Prostate gland (tissue), 2 donors: ENCODE measurements at regions not wholly inside any gene's neighbourhood (a gene's known extent, or its start where the extent isn't known, plus 50 kb on each side); places are given as distances from the start of the nearest gene placed in this dataset.

ENCODE experiments used
- DNase-seq: peaks from one replicate; pipeline ENCODE4 v3.0.0-alpha.2; 2019; ENCODE audit warnings: low spot score
- H3K27ac ChIP-seq, 2 donors: fragments of 200-600 bp; sonication (generic); 2 replicates each; pipeline ENCODE4 v1.5.1; 2017 to 2019
- H3K27me3 ChIP-seq: fragments of 200-600 bp; sonication (generic); replicated peaks from 2 replicates; pipeline ENCODE4 v1.5.1; 2019; ENCODE audit not compliant: insufficient read depth
- H3K36me3 ChIP-seq, 2 donors: fragments of 200-600 bp; sonication (generic); 1 replicate in 1 of 2; 2 replicates in 1 of 2; pipeline versions ENCODE4 v1.5.1 to v1.8.1; 2017 to 2019
- H3K4me1 ChIP-seq: fragments of 200-600 bp; sonication (generic); replicated peaks from 2 replicates; pipeline ENCODE4 v1.5.1; 2019
- H3K4me3 ChIP-seq, 2 donors: fragments of 200-600 bp; sonication (generic); 2 replicates each; pipeline ENCODE4 v1.5.1; 2017 to 2019
- H3K9me3 ChIP-seq: fragments of 200-600 bp; sonication (generic); 2 replicates; pipeline ENCODE4 v1.5.1; 2017
- CTCF ChIP-seq, 4 experiments: fragments of 200-600 bp in 2 of 4; fragments of 450-650 bp in 2 of 4; sonication (generic) in 2 of 4; IDR thresholded peaks; 1 replicate in 3 of 4; 2 replicates in 1 of 4; pipeline ENCODE4 v1.5.1; 2016 to 2019; ENCODE audit warnings: antibody characterized with exemption in 4 of 4, mild to moderate bottlenecking in 2 of 4, moderate library complexity in 2 of 4
- POLR2A ChIP-seq: fragments of 450-650 bp; IDR thresholded peaks from one replicate; pipeline ENCODE4 v1.6.1; 2016; ENCODE audit warnings: antibody characterized with exemption, mild to moderate bottlenecking
- POLR2AphosphoS5 ChIP-seq: sonication (generic); formaldehyde crosslinking; IDR thresholded peaks from one replicate; pipeline ENCODE4 v1.6.1; 2017; ENCODE audit warnings: antibody characterized with exemption
- WGBS: methylation state at CpG from one replicate; pipeline ENCODE4 v1.1.5; 2018; 5-methylcytosine and 5-hydroxymethylcytosine counted together
- intact Hi-C: fragments of 100-400 bp; cut with DNase I; formaldehyde crosslinking; loops from one replicate; pipeline ENCODE4 v1.14.2; 2022

GRCh38 chr1:233448109-233448689 is 120.7 kb downstream of the MAP3K21 start:
- no peak for TF ChIP-seq POLR2A
- TF ChIP-seq CTCF (IDR thresholded peaks at IDR 0.05): no peak
- no peak for TF ChIP-seq POLR2AphosphoS5
- Histone ChIP-seq H3K9me3 (no peaks in the 10 kb centered on the region), H3K36me3 (no peaks in the 10 kb centered on the region), H3K27ac (no peak overlapping the region), H3K4me1 (no peaks in the 10 kb centered on the region), H3K27me3 (no peaks in the 10 kb centered on the region), H3K4me3 (no peak overlapping the region)
- WGBS: 73% methylated on average over 4 of the region's 4 CpGs
- no peak for DNase-seq
- intact Hi-C loops: loop anchor here (10.0 kb wide), 1 partner anchor 617 kb away; no protein-coding TSS in a partner anchor

- TF ChIP-seq POLR2A (no peak), CTCF (IDR thresholded peaks at IDR 0.05) (no peak), POLR2AphosphoS5 (no peak)
- no peak overlapping the region for H3K4me3 ChIP-seq
- H3K9me3 ChIP-seq: no peaks in the 10 kb centered on the region
- 62% methylated on average over 1 of the region's 1 CpG for WGBS
- H3K36me3 ChIP-seq: no peaks in the 10 kb centered on the region
- no peaks in the 10 kb centered on the region for H3K27me3 ChIP-seq
- no peak overlapping the region for H3K27ac ChIP-seq
- intact Hi-C loops: no loop called here
- H3K4me1 ChIP-seq: no peaks in the 10 kb centered on the region
- DNase-seq: no peak
Observed at GRCh38 chr1:233452724-233453123, 125.2 kb downstream of the MAP3K21 start.

- H3K4me3 ChIP-seq: no peak overlapping the region
- H3K4me1 ChIP-seq: no peaks in the 10 kb centered on the region
- no peak overlapping the region for H3K27ac ChIP-seq
- whole genome bisulfite sequencing: 83% methylated on average over 2 of the region's 2 CpGs
- H3K27me3 ChIP-seq: no peaks in the 10 kb centered on the region
- no peak for TF ChIP-seq POLR2AphosphoS5
- TF ChIP-seq CTCF (IDR thresholded peaks at IDR 0.05): no peak
- no peak for TF ChIP-seq POLR2A
- intact Hi-C loops: no loop called here
- DNase-seq: no peak
- no peaks in the 10 kb centered on the region for H3K9me3 ChIP-seq
- H3K36me3 ChIP-seq: no peaks in the 10 kb centered on the region
Observed at GRCh38 chr1:233453433-233454200, 126.1 kb downstream of the MAP3K21 start.

GRCh38 chr1:233459470-233459945 is 132.0 kb downstream of the MAP3K21 start:
- WGBS: 91% methylated on average over 1 of the region's 1 CpG
- TF ChIP-seq POLR2A: no peak
- no peak for TF ChIP-seq CTCF (IDR thresholded peaks at IDR 0.05)
- no peak for TF ChIP-seq POLR2AphosphoS5
- Histone ChIP-seq H3K27me3 (no peaks in the 10 kb centered on the region), H3K9me3 (no peaks in the 10 kb centered on the region), H3K4me1 (no peaks in the 10 kb centered on the region), H3K27ac (no peak overlapping the region), H3K36me3 (no peaks in the 10 kb centered on the region), H3K4me3 (no peak overlapping the region)
- intact Hi-C loops: no loop called here
- no peak for DNase-seq

GRCh38 chr1:233459968-233460367 is 132.4 kb downstream of the MAP3K21 start:
- TF ChIP-seq POLR2AphosphoS5 (no peak), POLR2A (no peak), CTCF (IDR thresholded peaks at IDR 0.05) (no peak)
- Histone ChIP-seq H3K9me3 (no peaks in the 10 kb centered on the region), H3K27me3 (no peaks in the 10 kb centered on the region), H3K4me1 (no peaks in the 10 kb centered on the region), H3K27ac (no peak overlapping the region), H3K4me3 (no peak overlapping the region), H3K36me3 (no peaks in the 10 kb centered on the region)
- WGBS: 56% methylated on average over 5 of the region's 5 CpGs
- intact Hi-C loops: no loop called here
- no peak for DNase-seq
